ENCODE measurements at regions not wholly inside any gene's neighbourhood (a gene's known extent, or its start where the extent isn't known, plus 50 kb on each side); places are given as distances from the start of the nearest gene placed in this dataset.

DNA sequence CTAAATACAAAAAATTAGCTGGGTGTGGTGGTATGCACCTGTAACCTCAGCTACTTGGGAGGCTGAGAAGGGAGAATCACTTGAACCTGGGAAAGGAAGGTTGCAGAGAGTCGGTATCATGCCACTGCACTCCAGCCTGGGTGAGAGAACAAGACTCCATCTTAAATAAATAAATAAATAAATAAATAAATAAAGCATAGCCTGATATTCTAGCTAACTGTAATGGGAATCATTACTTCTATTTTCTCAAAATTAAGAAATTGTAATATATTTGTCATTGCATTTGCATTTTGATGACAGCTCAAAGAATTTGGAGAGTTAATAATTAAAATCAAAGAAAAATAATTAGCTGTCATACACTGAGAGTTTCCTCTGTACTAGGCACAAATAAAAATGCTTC lies 561.1 kb downstream of the EFNB2 start:
- ATAC-seq (replicated peaks in 1 of 4) (no peak), DNase-seq (no peak)
- H3K27ac ChIP-seq (ENCODE audit: low read length), result no peak overlapping the region
- Mint-ChIP-seq H3K27ac (no peak overlapping the region), H3K4me1 (no peaks in the 10 kb centered on the region), H3K27me3 (peaks cover 0 to 4% of the 10 kb centered on the region in 2 donors), H3K36me3 (no peaks in the 10 kb centered on the region), H3K4me3 (no peak overlapping the region), H3K9me3 (peaks cover 0 to 4% (median 3%) of the 10 kb centered on the region in 3 donors)
- WGBS (ENCODE audit: insufficient coverage), result no CpG with 5 or more reads among the region's 1 CpG
- no peaks in the 10 kb centered on the region for H3K36me3 ChIP-seq (ENCODE audit: control insufficient read depth in 2 of 2, extremely low read depth in 1 of 2, insufficient read depth in 1 of 2, low read length in 1 of 2)
- POLR2A ChIA-PET, result interaction anchor here in 1 of 2 donors (0.6 kb wide), 1 partner anchor 31 kb away, joined by 3 read pairs; no protein-coding TSS in a partner anchor
- H3K4me1 ChIP-seq (ENCODE audit: control insufficient read depth in 1 of 2, extremely low read depth in 1 of 2, insufficient read depth in 2 of 2, low read length in 2 of 2), result no peaks in the 10 kb centered on the region
- H3K27me3 ChIP-seq (replicated peaks in 1 of 2; ENCODE audit: control insufficient read depth in 2 of 2, extremely low read depth in 1 of 2, insufficient read depth in 2 of 2, low read length in 1 of 2), result no peaks in the 10 kb centered on the region
- no peak overlapping the region for H3K4me3 ChIP-seq (ENCODE audit: control insufficient read depth in 1 of 2, extremely low read depth in 1 of 2, low read length in 1 of 2)
- no peaks in the 10 kb centered on the region for H3K9me3 ChIP-seq
- CTCF ChIA-PET, result no interaction called here

DNA sequence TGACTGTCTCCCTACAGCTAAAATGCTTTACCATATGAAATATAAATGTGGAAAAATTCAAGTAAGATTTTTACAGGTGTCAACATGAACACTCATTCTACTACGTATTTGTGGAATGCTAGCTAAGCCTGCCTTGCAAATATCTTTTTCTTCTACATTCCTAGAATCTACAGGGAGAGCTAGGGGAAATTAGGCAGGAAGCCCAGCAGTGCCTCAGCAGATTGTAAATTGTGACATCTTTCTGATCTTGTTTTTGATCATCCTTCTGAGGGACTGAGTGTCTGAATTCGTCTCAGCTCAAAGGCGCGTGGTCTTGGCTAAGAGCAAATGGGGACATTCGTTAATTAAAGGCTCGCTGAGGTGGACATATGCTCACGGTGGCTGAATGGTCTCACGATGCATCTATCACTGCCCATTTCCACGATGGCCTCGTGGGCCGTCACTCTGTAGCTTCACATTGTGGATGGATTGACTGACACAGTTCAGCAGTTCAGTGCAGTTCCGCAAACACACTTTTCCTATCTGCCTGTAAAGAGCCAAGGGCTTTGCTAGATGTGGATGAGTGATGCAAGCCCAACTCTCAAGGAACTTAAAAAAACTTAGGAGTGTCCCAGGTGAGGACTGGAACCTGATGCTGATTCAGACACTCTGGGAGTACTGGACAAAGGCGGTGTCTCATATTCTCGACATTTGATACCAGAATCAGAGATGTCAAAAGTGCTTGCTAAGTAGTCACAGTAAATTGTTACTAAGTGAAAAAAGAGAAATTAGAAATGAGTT lies 562.5 kb downstream of the EFNB2 start:
- WGBS (ENCODE audit: insufficient coverage), result 96% methylated on average over 10 of the region's 14 CpGs
- H3K4me3 Mint-ChIP-seq, result no peak overlapping the region
- H3K4me1 Mint-ChIP-seq, result no peaks in the 10 kb centered on the region
- Histone ChIP-seq H3K27me3 (replicated peaks in 1 of 2; ENCODE audit: control insufficient read depth in 2 of 2, extremely low read depth in 1 of 2, insufficient read depth in 2 of 2, low read length in 1 of 2) (no peaks in the 10 kb centered on the region), H3K4me1 (ENCODE audit: control insufficient read depth in 1 of 2, extremely low read depth in 1 of 2, insufficient read depth in 2 of 2, low read length in 2 of 2) (no peaks in the 10 kb centered on the region), H3K4me3 (ENCODE audit: control insufficient read depth in 1 of 2, extremely low read depth in 1 of 2, low read length in 1 of 2) (no peak overlapping the region), H3K9me3 (no peaks in the 10 kb centered on the region), H3K27ac (ENCODE audit: low read length) (no peak overlapping the region), H3K36me3 (ENCODE audit: control insufficient read depth in 2 of 2, extremely low read depth in 1 of 2, insufficient read depth in 1 of 2, low read length in 1 of 2) (no peaks in the 10 kb centered on the region)
- no peak overlapping the region for H3K27ac Mint-ChIP-seq
- ATAC-seq (replicated peaks in 1 of 4), result no peak
- peaks cover 0 to 7% of the 10 kb centered on the region in 2 donors for H3K27me3 Mint-ChIP-seq
- peaks cover 0 to 4% (median 3%) of the 10 kb centered on the region in 3 donors for H3K9me3 Mint-ChIP-seq
- no peaks in the 10 kb centered on the region for H3K36me3 Mint-ChIP-seq
- CTCF ChIA-PET, result no interaction called here
- POLR2A ChIA-PET, result no interaction called here
- no peak for DNase-seq

DNA sequence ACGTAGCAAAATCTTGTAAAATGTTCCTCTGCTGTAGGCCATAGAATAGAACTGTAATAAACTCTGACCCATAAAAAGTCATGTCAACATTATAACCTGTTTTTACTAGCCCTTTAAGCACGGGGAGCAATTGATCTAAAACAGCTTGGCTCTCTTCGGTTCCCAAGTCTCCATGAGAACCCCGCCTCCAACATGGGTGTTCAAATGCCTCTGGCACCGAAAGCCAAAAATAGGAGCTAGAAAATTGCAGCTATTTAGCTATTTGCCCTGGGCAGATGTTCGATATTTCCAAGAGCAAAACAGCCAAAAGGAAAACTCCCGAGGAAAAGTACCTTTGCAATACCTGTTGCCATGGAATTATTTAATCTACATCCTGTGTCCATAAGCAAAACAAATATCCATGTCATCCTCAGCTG lies 563.1 kb downstream of the EFNB2 start:
- peaks cover 0 to 3% (median 2%) of the 10 kb centered on the region in 3 donors for H3K9me3 Mint-ChIP-seq
- POLR2A ChIA-PET, result no interaction called here
- CTCF ChIA-PET, result no interaction called here
- no peak overlapping the region for H3K4me3 Mint-ChIP-seq
- no peaks in the 10 kb centered on the region for H3K9me3 ChIP-seq
- no peaks in the 10 kb centered on the region for H3K4me1 Mint-ChIP-seq
- H3K27ac Mint-ChIP-seq, result no peak overlapping the region
- DNase-seq (no peak), ATAC-seq (replicated peaks in 1 of 4) (no peak)
- peaks cover 0 to 9% of the 10 kb centered on the region in 2 donors for H3K27me3 Mint-ChIP-seq
- no peaks in the 10 kb centered on the region for H3K36me3 ChIP-seq (ENCODE audit: control insufficient read depth in 2 of 2, extremely low read depth in 1 of 2, insufficient read depth in 1 of 2, low read length in 1 of 2)
- no peak overlapping the region for H3K27ac ChIP-seq (ENCODE audit: low read length)
- no peaks in the 10 kb centered on the region for H3K27me3 ChIP-seq (replicated peaks in 1 of 2; ENCODE audit: control insufficient read depth in 2 of 2, extremely low read depth in 1 of 2, insufficient read depth in 2 of 2, low read length in 1 of 2)
- H3K4me1 ChIP-seq (ENCODE audit: control insufficient read depth in 1 of 2, extremely low read depth in 1 of 2, insufficient read depth in 2 of 2, low read length in 2 of 2), result no peaks in the 10 kb centered on the region
- 71% methylated on average over 4 of the region's 7 CpGs for WGBS (ENCODE audit: insufficient coverage)
- no peaks in the 10 kb centered on the region for H3K36me3 Mint-ChIP-seq
- H3K4me3 ChIP-seq (ENCODE audit: control insufficient read depth in 1 of 2, extremely low read depth in 1 of 2, low read length in 1 of 2), result no peak overlapping the region

DNA sequence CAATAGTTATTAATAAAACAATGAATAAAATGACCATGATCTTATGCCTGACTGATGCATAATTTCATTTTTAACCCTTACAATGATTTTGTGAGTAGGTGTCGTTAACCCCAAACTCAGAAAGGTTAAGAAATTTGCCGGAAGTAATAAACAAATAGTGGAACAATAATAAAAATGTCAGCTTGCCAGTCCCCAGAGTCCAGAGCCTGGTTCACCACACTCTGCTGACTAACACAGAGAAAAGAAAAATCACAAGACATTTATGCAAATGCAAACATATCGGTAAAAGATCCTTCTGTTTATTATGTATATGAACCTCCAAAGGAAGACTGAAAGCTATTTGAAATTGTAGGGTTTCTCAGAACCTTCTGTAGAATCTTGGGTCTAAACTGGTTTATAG lies 563.7 kb downstream of the EFNB2 start:
- Mint-ChIP-seq H3K4me1 (no peaks in the 10 kb centered on the region), H3K36me3 (no peaks in the 10 kb centered on the region), H3K27me3 (peaks cover 0 to 13% of the 10 kb centered on the region in 2 donors), H3K9me3 (peaks cover 0 to 3% (median 0%) of the 10 kb centered on the region in 3 donors), H3K4me3 (no peak overlapping the region), H3K27ac (no peak overlapping the region)
- POLR2A ChIA-PET, result no interaction called here
- ATAC-seq (replicated peaks in 1 of 4) (no peak), DNase-seq (no peak)
- no peaks in the 10 kb centered on the region for H3K9me3 ChIP-seq
- no peak overlapping the region for H3K4me3 ChIP-seq (ENCODE audit: control insufficient read depth in 1 of 2, extremely low read depth in 1 of 2, low read length in 1 of 2)
- WGBS (ENCODE audit: insufficient coverage), result no CpG with 5 or more reads among the region's 3 CpGs
- no peaks in the 10 kb centered on the region for H3K36me3 ChIP-seq (ENCODE audit: control insufficient read depth in 2 of 2, extremely low read depth in 1 of 2, insufficient read depth in 1 of 2, low read length in 1 of 2)
- no peaks in the 10 kb centered on the region for H3K27me3 ChIP-seq (replicated peaks in 1 of 2; ENCODE audit: control insufficient read depth in 2 of 2, extremely low read depth in 1 of 2, insufficient read depth in 2 of 2, low read length in 1 of 2)
- H3K4me1 ChIP-seq (ENCODE audit: control insufficient read depth in 1 of 2, extremely low read depth in 1 of 2, insufficient read depth in 2 of 2, low read length in 2 of 2), result no peaks in the 10 kb centered on the region
- CTCF ChIA-PET, result no interaction called here
- H3K27ac ChIP-seq (ENCODE audit: low read length), result no peak overlapping the region

DNA sequence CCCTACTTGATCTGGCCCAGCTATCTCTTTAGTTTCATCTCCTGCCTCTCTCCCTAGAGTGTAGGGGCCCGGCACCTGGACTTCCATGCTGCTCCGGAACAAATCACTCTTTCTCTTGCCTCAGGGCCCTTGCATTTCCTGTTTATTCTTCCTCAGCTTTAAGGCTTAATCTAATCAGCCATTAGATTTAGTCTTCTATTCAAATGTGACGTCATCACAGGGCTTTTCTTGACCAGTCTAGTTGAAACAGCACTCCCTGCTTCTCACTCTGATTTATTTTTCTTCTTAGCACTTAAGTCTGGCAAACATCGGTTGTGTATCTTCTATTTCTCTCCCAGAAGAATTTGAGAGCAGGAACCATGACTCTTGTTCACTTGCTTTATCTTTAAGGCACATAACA lies 564.1 kb downstream of the EFNB2 start:
- DNase-seq (no peak), ATAC-seq (replicated peaks in 1 of 4) (no peak)
- Mint-ChIP-seq H3K4me1 (no peaks in the 10 kb centered on the region), H3K27ac (no peak overlapping the region), H3K4me3 (no peak overlapping the region), H3K9me3 (peaks cover 0 to 3% (median 0%) of the 10 kb centered on the region in 3 donors), H3K27me3 (peaks cover 0 to 13% of the 10 kb centered on the region in 2 donors), H3K36me3 (no peaks in the 10 kb centered on the region)
- ChIA-PET CTCF (no interaction called here), POLR2A (no interaction called here)
- Histone ChIP-seq H3K27me3 (replicated peaks in 1 of 2; ENCODE audit: control insufficient read depth in 2 of 2, extremely low read depth in 1 of 2, insufficient read depth in 2 of 2, low read length in 1 of 2) (no peaks in the 10 kb centered on the region), H3K4me3 (ENCODE audit: control insufficient read depth in 1 of 2, extremely low read depth in 1 of 2, low read length in 1 of 2) (no peak overlapping the region), H3K27ac (ENCODE audit: low read length) (no peak overlapping the region), H3K4me1 (ENCODE audit: control insufficient read depth in 1 of 2, extremely low read depth in 1 of 2, insufficient read depth in 2 of 2, low read length in 2 of 2) (no peaks in the 10 kb centered on the region), H3K36me3 (ENCODE audit: control insufficient read depth in 2 of 2, extremely low read depth in 1 of 2, insufficient read depth in 1 of 2, low read length in 1 of 2) (no peaks in the 10 kb centered on the region), H3K9me3 (no peaks in the 10 kb centered on the region)
- 72% methylated on average over 3 of the region's 4 CpGs for WGBS (ENCODE audit: insufficient coverage)

DNA sequence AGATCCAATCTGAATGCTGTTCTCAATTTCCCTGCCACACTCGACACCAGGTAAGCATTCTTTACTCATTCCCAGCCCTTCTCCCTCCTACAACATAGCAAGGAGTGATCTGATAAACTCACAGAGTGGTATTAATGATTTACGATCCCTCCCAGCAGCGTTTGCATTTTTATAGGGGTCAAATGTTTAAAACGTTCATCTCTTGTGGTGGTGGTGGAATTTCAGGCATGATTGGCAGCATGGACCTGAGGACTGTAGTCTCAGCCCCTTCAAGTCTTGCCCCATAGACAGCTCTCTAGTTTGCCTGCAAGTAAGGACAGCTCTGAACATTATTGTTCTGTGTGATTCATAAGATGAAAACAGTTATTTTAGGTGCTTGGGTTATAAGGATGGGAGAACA lies 565.7 kb downstream of the EFNB2 start:
- WGBS (ENCODE audit: insufficient coverage), result 60% methylated on average over 1 of the region's 4 CpGs
- H3K9me3 Mint-ChIP-seq, result peaks cover 0 to under 1% (median 0%) of the 10 kb centered on the region in 3 donors

More for the DNA sequence above, 565.7 kb downstream of the EFNB2 start:
- ChIA-PET POLR2A (no interaction called here), CTCF (no interaction called here)
- no peaks in the 10 kb centered on the region for H3K9me3 ChIP-seq
- no peaks in the 10 kb centered on the region for H3K27me3 ChIP-seq (replicated peaks in 1 of 2; ENCODE audit: control insufficient read depth in 2 of 2, extremely low read depth in 1 of 2, insufficient read depth in 2 of 2, low read length in 1 of 2)
- DNase-seq (no peak), ATAC-seq (replicated peaks in 1 of 4) (no peak)
- H3K4me1 ChIP-seq (ENCODE audit: control insufficient read depth in 1 of 2, extremely low read depth in 1 of 2, insufficient read depth in 2 of 2, low read length in 2 of 2), result no peaks in the 10 kb centered on the region
- H3K27ac ChIP-seq (ENCODE audit: low read length), result no peak overlapping the region
- H3K27me3 Mint-ChIP-seq, result peaks cover 0 to 16% of the 10 kb centered on the region in 2 donors
- H3K4me1 Mint-ChIP-seq, result no peaks in the 10 kb centered on the region
- no peaks in the 10 kb centered on the region for H3K36me3 ChIP-seq (ENCODE audit: control insufficient read depth in 2 of 2, extremely low read depth in 1 of 2, insufficient read depth in 1 of 2, low read length in 1 of 2)
- no peaks in the 10 kb centered on the region for H3K36me3 Mint-ChIP-seq
- no peak overlapping the region for H3K27ac Mint-ChIP-seq
- H3K4me3 ChIP-seq (ENCODE audit: control insufficient read depth in 1 of 2, extremely low read depth in 1 of 2, low read length in 1 of 2), result no peak overlapping the region
- no peak overlapping the region for H3K4me3 Mint-ChIP-seq
